ENCODE measurements at regions not wholly inside any gene's neighbourhood (a gene's known extent, or its start where the extent isn't known, plus 50 kb on each side); places are given as distances from the start of the nearest gene placed in this dataset.

GRCh38 chr7:93725954-93726353 is 151.4 kb upstream of the CALCR start:
- TF ChIP-seq POLR2A (IDR thresholded peaks at IDR 0.05; ENCODE audit: low read depth, low read length) (no peak), TAF1 (IDR thresholded peaks at IDR 0.05; ENCODE audit: low read depth, low read length) (no peak), POLR2AphosphoS5 (IDR thresholded peaks at IDR 0.05; ENCODE audit: low read depth, low read length) (no peak)

Data from GM12891 (cell line).